Coronary artery (tissue), 2 donors: ENCODE measurements at regions not wholly inside any gene's neighbourhood (a gene's known extent, or its start where the extent isn't known, plus 50 kb on each side); places are given as distances from the start of the nearest gene placed in this dataset.

ENCODE experiments used
- DNase-seq: peaks from one replicate; pipeline ENCODE4 v3.0.0-alpha.2; 2017; ENCODE audit warnings: low spot score
- H3K27ac ChIP-seq, 2 donors: fragments of 200-600 bp; sonication (generic); one replicate each; pipeline ENCODE4 v1.5.1; 2016 to 2019
- H3K4me3 ChIP-seq: fragments of 200-600 bp; sonication (generic); 2 replicates; pipeline ENCODE4 v1.5.1; 2016; ENCODE audit warnings: mild to moderate bottlenecking, moderate library complexity
- CTCF ChIP-seq: fragments of 200-600 bp; sonication (generic); IDR thresholded peaks from one replicate; pipeline ENCODE4 v1.5.1; 2019; ENCODE audit warnings: antibody characterized with exemption

GRCh38 chr4:138007572-138007971 is 234.6 kb downstream of the SLC7A11 start:
- TF ChIP-seq CTCF: no peak
- no peak overlapping the region for H3K4me3 ChIP-seq
- no peak for DNase-seq
- no peak overlapping the region for H3K27ac ChIP-seq

GRCh38 chr4:138005486-138005885 is 236.7 kb downstream of the SLC7A11 start:
- Histone ChIP-seq H3K4me3 (no peak overlapping the region), H3K27ac (no peak overlapping the region)
- DNase-seq: no peak

GRCh38 chr4:138003248-138003647 is 238.9 kb downstream of the SLC7A11 start:
- Histone ChIP-seq H3K27ac (no peak overlapping the region), H3K4me3 (no peak overlapping the region)
- no peak for DNase-seq
- TF ChIP-seq CTCF: no peak

More at GRCh38 chr4:138005486-138005885, 236.7 kb downstream of the SLC7A11 start:
- TF ChIP-seq CTCF: no peak

- H3K27ac ChIP-seq: no peak overlapping the region
- TF ChIP-seq CTCF: no peak
- H3K4me3 ChIP-seq: no peak overlapping the region
- no peak for DNase-seq
These were observed 243.3 kb downstream of the SLC7A11 start for GRCh38 chr4:137998666-137999429.

GRCh38 chr4:137997496-137997895 is 244.7 kb downstream of the SLC7A11 start:
- no peak for TF ChIP-seq CTCF
- no peak for DNase-seq
- no peak overlapping the region for H3K4me3 ChIP-seq
- no peak overlapping the region for H3K27ac ChIP-seq

GRCh38 chr4:137994853-137995252 is 247.3 kb downstream of the SLC7A11 start:
- TF ChIP-seq CTCF: no peak
- no peak for DNase-seq
- no peak overlapping the region for H3K4me3 ChIP-seq
- H3K27ac ChIP-seq: no peak overlapping the region

GRCh38 chr4:137993232-137993631 is 248.9 kb downstream of the SLC7A11 start:
- no peak overlapping the region for H3K4me3 ChIP-seq
- no peak overlapping the region for H3K27ac ChIP-seq
- TF ChIP-seq CTCF: no peak
- no peak for DNase-seq
